ENCODE measurements at regions not wholly inside any gene's neighbourhood (a gene's known extent, or its start where the extent isn't known, plus 50 kb on each side); places are given as distances from the start of the nearest gene placed in this dataset.

DNA sequence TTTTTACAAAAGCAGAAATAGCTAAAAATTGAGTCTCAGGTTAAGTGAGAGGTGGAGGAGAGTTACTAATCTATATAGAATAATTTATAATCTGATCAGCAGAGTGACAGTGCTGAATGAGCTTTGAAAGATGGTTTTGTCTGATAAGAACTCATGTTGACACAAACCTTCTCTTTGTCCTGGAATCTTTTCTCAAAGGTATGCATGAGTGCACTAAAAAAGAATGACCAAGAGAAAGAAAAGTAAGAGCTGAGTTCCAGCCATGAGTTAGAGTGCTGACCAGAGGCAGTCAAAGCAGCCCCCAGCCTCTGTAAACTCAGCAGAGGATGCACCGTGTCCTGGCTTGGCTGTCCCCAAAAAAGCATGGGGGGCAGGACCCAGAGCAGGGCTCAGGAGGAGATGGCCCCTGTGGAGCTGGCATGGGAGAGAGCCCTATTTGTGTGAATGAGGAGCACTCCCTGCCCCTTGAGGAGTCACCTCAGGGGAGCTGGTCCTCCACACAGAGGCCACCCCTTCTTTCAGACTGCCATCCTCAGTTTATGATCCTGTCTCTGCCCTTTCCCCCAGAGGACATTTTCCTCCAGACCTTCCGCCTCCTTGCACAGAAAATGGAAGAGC is 129.8 kb downstream of the SEC23A start:
- TF ChIP-seq EP300 (IDR thresholded peaks at IDR 0.05): no peak
- TF ChIP-seq, protein P1, sequence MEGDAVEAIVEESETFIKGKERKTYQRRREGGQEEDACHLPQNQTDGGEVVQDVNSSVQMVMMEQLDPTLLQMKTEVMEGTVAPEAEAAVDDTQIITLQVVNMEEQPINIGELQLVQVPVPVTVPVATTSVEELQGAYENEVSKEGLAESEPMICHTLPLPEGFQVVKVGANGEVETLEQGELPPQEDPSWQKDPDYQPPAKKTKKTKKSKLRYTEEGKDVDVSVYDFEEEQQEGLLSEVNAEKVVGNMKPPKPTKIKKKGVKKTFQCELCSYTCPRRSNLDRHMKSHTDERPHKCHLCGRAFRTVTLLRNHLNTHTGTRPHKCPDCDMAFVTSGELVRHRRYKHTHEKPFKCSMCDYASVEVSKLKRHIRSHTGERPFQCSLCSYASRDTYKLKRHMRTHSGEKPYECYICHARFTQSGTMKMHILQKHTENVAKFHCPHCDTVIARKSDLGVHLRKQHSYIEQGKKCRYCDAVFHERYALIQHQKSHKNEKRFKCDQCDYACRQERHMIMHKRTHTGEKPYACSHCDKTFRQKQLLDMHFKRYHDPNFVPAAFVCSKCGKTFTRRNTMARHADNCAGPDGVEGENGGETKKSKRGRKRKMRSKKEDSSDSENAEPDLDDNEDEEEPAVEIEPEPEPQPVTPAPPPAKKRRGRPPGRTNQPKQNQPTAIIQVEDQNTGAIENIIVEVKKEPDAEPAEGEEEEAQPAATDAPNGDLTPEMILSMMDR (IDR thresholded peaks at IDR 0.05): no peak
- no peak for TF ChIP-seq POLR2A (IDR thresholded peaks at IDR 0.05)
- no peak for TF ChIP-seq POLR2AphosphoS5 (IDR thresholded peaks at IDR 0.05)
- 64 to 81% (median 68%) methylated on average over 2 of the region's 2 CpGs for WGBS, 5 donors
- Histone ChIP-seq H3K9me3 (no peaks in the 10 kb centered on the region), H3K27me3 (no peaks in the 10 kb centered on the region), H3K36me3 (no peaks in the 10 kb centered on the region), H3K4me1 (no peaks in the 10 kb centered on the region), H3K27ac (no peak overlapping the region), H3K4me3 (no peak overlapping the region)
- intact Hi-C loops (cut with DNase I; ENCODE audit: low total_unique reads): no loop called here
- DNase-seq: no peak

DNA sequence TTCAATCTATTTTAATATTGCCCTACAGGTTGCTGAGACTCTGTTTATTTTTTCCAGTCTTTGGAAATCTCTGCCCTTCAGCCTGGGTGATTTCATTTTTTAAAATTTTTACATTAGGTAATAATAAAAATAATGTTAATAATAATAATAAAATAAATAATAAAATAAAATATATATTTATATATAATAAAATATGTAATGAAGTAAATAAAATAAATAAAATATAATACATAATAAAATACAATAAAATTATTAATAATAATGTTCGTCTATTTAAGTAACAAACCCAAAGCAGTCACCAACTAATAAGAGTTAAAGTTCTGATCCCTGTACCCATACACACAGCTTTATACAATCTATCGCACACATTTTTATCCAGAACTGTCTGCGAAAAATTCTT is 130.5 kb downstream of the SEC23A start:
- H3K9me3 ChIP-seq: no peaks in the 10 kb centered on the region
- DNase-seq: no peak
- intact Hi-C loops (cut with DNase I; ENCODE audit: low total_unique reads): no loop called here
- no peak overlapping the region for H3K27ac ChIP-seq
- 92 to 96% (median 93%) methylated on average over 3 of the region's 3 CpGs for WGBS, 5 donors
- no peak for TF ChIP-seq POLR2A (IDR thresholded peaks at IDR 0.05)
- no peak for TF ChIP-seq EP300 (IDR thresholded peaks at IDR 0.05)
- no peak for TF ChIP-seq POLR2AphosphoS5 (IDR thresholded peaks at IDR 0.05)
- TF ChIP-seq, protein P1 (IDR thresholded peaks at IDR 0.05): no peak
- no peaks in the 10 kb centered on the region for H3K27me3 ChIP-seq
- H3K4me3 ChIP-seq: no peak overlapping the region
- no peaks in the 10 kb centered on the region for H3K36me3 ChIP-seq
- H3K4me1 ChIP-seq: no peaks in the 10 kb centered on the region

DNA sequence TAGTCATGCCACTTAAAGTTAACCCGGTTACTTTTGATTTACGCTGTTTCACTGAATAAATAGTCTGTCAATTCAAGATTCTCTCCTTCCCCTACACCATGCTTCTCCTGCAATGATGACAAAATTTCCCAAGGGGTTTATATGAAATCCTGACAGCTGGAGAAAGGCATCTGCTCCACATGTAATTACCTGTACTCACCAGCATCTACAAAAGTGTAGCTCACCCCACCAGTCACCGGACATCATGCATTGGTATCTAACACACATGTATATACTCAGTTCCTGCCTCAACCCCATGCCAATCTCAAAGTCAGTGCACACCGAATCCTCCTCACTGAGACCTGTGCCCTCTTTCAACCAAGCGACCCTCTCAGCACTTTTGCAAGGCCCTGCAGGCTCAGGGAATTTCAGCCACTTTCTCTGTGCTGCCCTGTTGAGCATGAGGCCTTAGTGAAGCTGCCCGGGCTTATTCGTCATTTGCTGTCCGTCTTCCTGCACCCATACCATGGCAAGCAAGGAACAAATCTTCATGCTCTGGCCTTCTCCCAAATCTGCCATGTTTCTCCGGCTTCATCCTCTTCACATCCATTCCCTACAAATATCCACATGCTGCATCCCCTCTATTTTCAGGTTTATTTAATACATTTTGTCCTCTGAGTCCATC is 131.6 kb downstream of the SEC23A start:
- DNase-seq: no peak
- intact Hi-C loops (cut with DNase I; ENCODE audit: low total_unique reads): no loop called here
- H3K27me3 ChIP-seq: no peaks in the 10 kb centered on the region
- H3K27ac ChIP-seq: no peak overlapping the region
- 81 to 87% (median 86%) methylated on average over 9 of the region's 9 CpGs for WGBS, 5 donors
- no peak for TF ChIP-seq EP300 (IDR thresholded peaks at IDR 0.05)
- TF ChIP-seq POLR2A (IDR thresholded peaks at IDR 0.05): no peak
- TF ChIP-seq, protein P1 (IDR thresholded peaks at IDR 0.05): no peak
- no peak for TF ChIP-seq POLR2AphosphoS5 (IDR thresholded peaks at IDR 0.05)
- H3K9me3 ChIP-seq: no peaks in the 10 kb centered on the region
- no peaks in the 10 kb centered on the region for H3K4me1 ChIP-seq
- no peak overlapping the region for H3K4me3 ChIP-seq
- H3K36me3 ChIP-seq: no peaks in the 10 kb centered on the region

DNA sequence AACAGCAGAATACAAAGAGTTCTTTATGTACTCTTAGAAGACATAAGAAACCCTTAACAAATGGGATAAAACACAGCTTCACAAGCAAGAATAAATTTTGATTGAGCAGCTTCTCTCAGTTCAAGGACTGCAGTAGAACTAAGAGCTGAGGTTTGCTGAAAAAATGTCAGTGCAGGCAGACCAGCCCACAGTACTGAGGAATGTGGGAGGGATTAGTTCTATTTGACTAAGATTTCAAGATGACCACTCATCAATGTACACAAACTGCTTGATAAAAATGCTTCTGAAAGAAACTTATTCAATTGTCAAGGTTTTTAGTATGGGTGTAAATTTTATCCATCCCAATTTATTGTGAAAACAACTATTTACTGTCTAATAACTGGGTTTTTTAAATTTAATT is 138.4 kb downstream of the SEC23A start:
- no peak for DNase-seq
- H3K4me3 ChIP-seq: no peak overlapping the region
- intact Hi-C loops (cut with DNase I; ENCODE audit: low total_unique reads): no loop called here
- H3K4me1 ChIP-seq: no peaks in the 10 kb centered on the region
- no peak overlapping the region for H3K27ac ChIP-seq
- H3K9me3 ChIP-seq: no peaks in the 10 kb centered on the region
- H3K36me3 ChIP-seq: no peaks in the 10 kb centered on the region
- H3K27me3 ChIP-seq: no peaks in the 10 kb centered on the region
- no peak for TF ChIP-seq EP300 (IDR thresholded peaks at IDR 0.05)
- TF ChIP-seq POLR2AphosphoS5 (IDR thresholded peaks at IDR 0.05): no peak
- TF ChIP-seq, protein P1 (IDR thresholded peaks at IDR 0.05): no peak

All from stomach (tissue), 8 donors.